CD4-positive, alpha-beta T cell treated with Interleukin-17A for 4 hours (primary cell): ENCODE measurements at regions not wholly inside any gene's neighbourhood (a gene's known extent, or its start where the extent isn't known, plus 50 kb on each side); places are given as distances from the start of the nearest gene placed in this dataset.
"Not testable (repeated sequence)": the region's sequence is repeated elsewhere in the genome, so short reads cannot be mapped to it uniquely, and the experiment has no call there.

Experiments used
- DNase-seq: peaks from one replicate; pipeline ENCODE4 v3.0.0-alpha.2; 2020; ENCODE audit warnings: mixed read lengths

GRCh38 chr10:95137990-95138625 is 55.9 kb upstream of the ACSM6 start:
- not testable (repeated sequence) for DNase-seq

- no peak for DNase-seq
Observed at GRCh38 chr10:95134490-95134889, 59.5 kb upstream of the ACSM6 start.

- DNase-seq = no peak
Observed at GRCh38 chr10:95133997-95134396, 60.0 kb upstream of the ACSM6 start.

GRCh38 chr10:95133016-95133752 is 60.9 kb upstream of the ACSM6 start:
- DNase-seq = peak; percentile 64

GRCh38 chr10:95130429-95130828 is 61.1 kb upstream of the CYP2C8 start:
- DNase-seq = not testable (repeated sequence)

- DNase-seq = no peak
Observed at GRCh38 chr10:95125582-95125981, 56.3 kb upstream of the CYP2C8 start.

GRCh38 chr10:95122736-95123135 is 53.4 kb upstream of the CYP2C8 start:
- DNase-seq = no peak

GRCh38 chr10:95121904-95122303 is 52.6 kb upstream of the CYP2C8 start:
- no peak for DNase-seq
